ENCODE measurements at regions not wholly inside any gene's neighbourhood (a gene's known extent, or its start where the extent isn't known, plus 50 kb on each side); places are given as distances from the start of the nearest gene placed in this dataset.

DNA sequence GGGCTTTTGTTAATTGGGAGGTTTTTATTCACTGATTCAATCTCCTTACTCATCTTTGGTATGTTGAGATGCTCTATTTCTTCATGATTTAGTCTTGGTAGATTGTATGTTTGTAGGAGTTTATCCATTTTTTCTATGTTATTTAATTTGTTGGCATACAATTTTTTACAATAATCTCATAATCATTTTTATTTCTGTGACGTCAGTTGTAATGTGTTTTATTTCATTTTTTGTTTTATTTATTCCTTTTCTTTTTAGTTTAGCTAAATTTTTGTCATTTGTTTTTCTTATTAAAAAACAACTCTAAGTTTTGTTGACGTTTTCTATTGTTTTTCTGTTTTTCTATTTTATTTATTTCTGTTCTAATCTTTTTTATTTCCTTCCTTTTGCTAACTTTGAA lies 389.8 kb downstream of the HS3ST3B1 start:
- DNase-seq (ENCODE audit: low read depth), result no peak
- TF ChIP-seq, protein P1, sequence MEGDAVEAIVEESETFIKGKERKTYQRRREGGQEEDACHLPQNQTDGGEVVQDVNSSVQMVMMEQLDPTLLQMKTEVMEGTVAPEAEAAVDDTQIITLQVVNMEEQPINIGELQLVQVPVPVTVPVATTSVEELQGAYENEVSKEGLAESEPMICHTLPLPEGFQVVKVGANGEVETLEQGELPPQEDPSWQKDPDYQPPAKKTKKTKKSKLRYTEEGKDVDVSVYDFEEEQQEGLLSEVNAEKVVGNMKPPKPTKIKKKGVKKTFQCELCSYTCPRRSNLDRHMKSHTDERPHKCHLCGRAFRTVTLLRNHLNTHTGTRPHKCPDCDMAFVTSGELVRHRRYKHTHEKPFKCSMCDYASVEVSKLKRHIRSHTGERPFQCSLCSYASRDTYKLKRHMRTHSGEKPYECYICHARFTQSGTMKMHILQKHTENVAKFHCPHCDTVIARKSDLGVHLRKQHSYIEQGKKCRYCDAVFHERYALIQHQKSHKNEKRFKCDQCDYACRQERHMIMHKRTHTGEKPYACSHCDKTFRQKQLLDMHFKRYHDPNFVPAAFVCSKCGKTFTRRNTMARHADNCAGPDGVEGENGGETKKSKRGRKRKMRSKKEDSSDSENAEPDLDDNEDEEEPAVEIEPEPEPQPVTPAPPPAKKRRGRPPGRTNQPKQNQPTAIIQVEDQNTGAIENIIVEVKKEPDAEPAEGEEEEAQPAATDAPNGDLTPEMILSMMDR (IDR thresholded peaks at IDR 0.05; ENCODE audit: control insufficient read depth, extremely low read depth, insufficient read depth), result no peak

DNA sequence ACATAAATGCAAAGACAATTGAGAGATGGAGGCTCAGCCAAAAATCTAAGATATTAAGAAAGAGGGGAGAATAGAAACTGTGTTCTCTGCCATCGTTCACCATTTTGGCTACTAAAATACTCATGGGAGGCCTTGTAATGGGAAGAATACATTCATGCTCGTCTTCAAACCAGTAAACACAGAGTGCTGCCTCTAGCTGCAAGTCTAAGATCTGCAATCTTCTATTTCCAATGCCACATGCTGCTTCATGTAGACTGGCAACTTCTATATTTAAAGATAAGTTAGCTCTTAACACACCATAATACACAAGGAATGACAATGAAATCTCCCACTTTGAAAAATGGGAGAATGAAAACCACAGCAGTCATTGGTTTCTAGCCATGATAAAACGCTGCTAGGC lies 387.3 kb downstream of the HS3ST3B1 start:
- TF ChIP-seq, protein P1 (IDR thresholded peaks at IDR 0.05; ENCODE audit: control insufficient read depth, extremely low read depth, insufficient read depth), result no peak
- no peak for DNase-seq (ENCODE audit: low read depth)
- H3K4me3 ChIP-seq (ENCODE audit: low read depth, low read length), result no peak overlapping the region

More for the DNA sequence above, 389.8 kb downstream of the HS3ST3B1 start:
- no peak overlapping the region for H3K4me3 ChIP-seq (ENCODE audit: low read depth, low read length)

DNA sequence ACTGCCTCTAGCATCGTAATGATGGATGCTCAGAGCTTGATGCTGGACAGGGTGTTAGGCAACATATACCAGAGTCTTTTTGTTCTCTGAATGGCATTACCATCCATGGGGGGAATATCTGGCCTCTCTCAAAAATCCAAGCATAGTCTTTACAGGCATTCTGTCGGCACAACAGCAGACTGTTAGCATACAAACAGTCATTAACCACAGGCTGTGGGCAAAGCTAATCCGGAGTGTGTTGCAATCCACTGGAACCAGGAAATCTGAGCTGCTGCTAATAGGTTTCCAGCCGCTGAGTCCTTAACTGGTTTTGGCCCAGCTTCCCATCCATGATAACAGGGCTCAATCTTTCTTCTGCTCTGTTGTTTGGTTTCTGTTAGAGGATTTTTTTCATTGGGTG lies 371.9 kb downstream of the HS3ST3B1 start:
- TF ChIP-seq, protein P1 (IDR thresholded peaks at IDR 0.05; ENCODE audit: control insufficient read depth, extremely low read depth, insufficient read depth), result no peak
- no peak for DNase-seq (ENCODE audit: low read depth)
- H3K4me3 ChIP-seq (ENCODE audit: low read depth, low read length), result no peak overlapping the region

DNA sequence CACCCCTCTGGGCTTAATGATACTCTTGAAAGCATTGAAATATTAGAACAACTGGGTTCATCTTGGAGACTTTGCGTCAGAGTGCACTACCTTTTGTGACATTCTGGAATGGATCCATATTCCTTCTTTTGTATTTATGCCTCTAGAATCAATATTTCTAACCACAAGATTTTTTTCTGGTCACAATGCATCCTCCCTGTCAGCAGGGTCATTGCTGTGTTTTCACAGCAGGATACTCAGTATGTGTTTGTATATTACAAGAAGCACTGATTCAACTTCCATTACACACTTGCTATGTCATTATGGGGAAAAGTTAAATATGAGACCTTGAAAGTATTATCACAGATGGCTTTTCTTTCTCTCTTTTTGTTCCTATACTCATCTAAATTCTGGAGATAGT lies 370.0 kb downstream of the HS3ST3B1 start:
- TF ChIP-seq, protein P1 (IDR thresholded peaks at IDR 0.05; ENCODE audit: control insufficient read depth, extremely low read depth, insufficient read depth), result no peak
- H3K4me3 ChIP-seq (ENCODE audit: low read depth, low read length), result no peak overlapping the region
- DNase-seq (ENCODE audit: low read depth), result no peak

DNA sequence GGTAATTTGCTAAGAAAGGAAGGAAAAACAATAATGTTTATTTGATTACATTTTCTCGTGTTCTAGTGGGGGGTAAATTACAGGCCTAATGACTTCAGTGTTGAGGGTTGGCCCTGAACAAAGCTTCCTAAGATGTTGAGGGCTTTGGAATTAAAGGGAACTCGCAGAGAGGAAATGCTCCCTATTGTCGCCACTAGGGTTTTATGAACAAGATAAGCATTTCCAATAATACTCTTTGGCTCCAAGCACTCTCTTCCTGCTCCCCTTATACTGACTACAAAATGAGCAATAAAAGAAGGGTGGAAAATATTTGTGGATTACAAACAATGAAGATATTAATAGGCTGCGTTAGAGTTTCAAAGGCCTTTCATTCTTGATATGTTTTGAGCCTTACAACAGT lies 363.6 kb downstream of the HS3ST3B1 start:
- TF ChIP-seq, protein P1 (IDR thresholded peaks at IDR 0.05; ENCODE audit: control insufficient read depth, extremely low read depth, insufficient read depth), result no peak
- no peak overlapping the region for H3K4me3 ChIP-seq (ENCODE audit: low read depth, low read length)
- DNase-seq (ENCODE audit: low read depth), result no peak

DNA sequence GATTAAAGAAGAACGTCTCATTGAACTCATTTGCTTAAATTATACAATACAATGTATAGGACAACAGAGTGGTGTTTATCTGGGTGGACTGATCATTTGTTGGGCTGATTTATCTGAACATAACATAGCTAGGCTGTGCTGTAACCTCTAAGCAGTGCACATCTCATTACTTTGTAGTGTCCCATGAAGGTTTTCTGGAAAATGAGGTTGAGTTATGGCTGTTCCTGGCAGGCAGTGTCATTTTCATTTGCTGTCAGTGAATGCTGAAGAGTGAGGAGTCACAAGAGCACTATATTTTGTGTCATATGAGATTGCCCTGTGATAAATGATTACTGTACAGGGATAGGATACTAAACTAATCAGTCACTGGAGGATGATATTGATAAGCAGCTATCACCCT lies 340.2 kb downstream of the HS3ST3B1 start:
- H3K4me3 ChIP-seq (ENCODE audit: low read depth, low read length), result no peak overlapping the region
- no peak for DNase-seq (ENCODE audit: low read depth)
- TF ChIP-seq, protein P1 (IDR thresholded peaks at IDR 0.05; ENCODE audit: control insufficient read depth, extremely low read depth, insufficient read depth), result no peak

DNA sequence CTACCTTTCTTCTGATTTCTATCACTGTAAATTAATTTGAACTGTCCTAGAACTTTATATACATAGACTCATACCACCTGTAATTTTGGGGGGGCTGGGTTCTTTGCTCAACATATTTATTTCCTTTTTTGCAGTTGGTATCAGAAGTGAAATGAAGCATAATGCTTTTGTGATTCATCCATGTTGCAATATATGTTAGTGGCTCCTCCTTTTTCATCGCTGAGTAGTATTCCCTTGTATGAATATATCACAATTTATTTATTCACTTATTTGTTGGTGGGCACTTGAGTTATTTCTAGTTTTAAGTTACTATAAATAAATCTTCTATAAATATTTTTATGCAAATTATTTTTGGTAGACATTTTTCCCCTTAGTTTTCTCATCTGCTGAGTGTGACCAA lies 336.4 kb downstream of the HS3ST3B1 start:
- TF ChIP-seq, protein P1 (IDR thresholded peaks at IDR 0.05; ENCODE audit: control insufficient read depth, extremely low read depth, insufficient read depth), result no peak
- no peak for DNase-seq (ENCODE audit: low read depth)
- H3K4me3 ChIP-seq (ENCODE audit: low read depth, low read length), result no peak overlapping the region
